Glutamatergic neuron (in vitro differentiated cells): ENCODE measurements at regions not wholly inside any gene's neighbourhood (a gene's known extent, or its start where the extent isn't known, plus 50 kb on each side); places are given as distances from the start of the nearest gene placed in this dataset.

ENCODE experiments used
- DNase-seq: peaks from one replicate; pipeline ENCODE4 v3.0.0; 2022
- H3K27ac Mint-ChIP-seq: one replicate; pipeline ENCODE4 v1.8.0; 2020; ENCODE audit warnings: mild to moderate bottlenecking, mixed read lengths, inconsistent platforms; ENCODE audit not compliant: unreplicated experiment
- H3K27me3 Mint-ChIP-seq: one replicate; pipeline ENCODE4 v1.8.0; 2020; ENCODE audit warnings: mild to moderate bottlenecking, moderate library complexity, mixed read lengths, inconsistent platforms; ENCODE audit not compliant: unreplicated experiment
- H3K36me3 Mint-ChIP-seq: one replicate; pipeline ENCODE4 v1.8.0; 2020; ENCODE audit warnings: mild to moderate bottlenecking, mixed read lengths, inconsistent platforms; ENCODE audit not compliant: unreplicated experiment
- H3K4me1 Mint-ChIP-seq: one replicate; pipeline ENCODE4 v1.8.0; 2020; ENCODE audit warnings: mild to moderate bottlenecking, low read depth, mixed read lengths, inconsistent platforms; ENCODE audit not compliant: unreplicated experiment
- H3K4me3 Mint-ChIP-seq: one replicate; pipeline ENCODE4 v1.8.0; 2020; ENCODE audit warnings: mild to moderate bottlenecking, mixed read lengths, inconsistent platforms; ENCODE audit not compliant: unreplicated experiment
- H3K9me3 Mint-ChIP-seq: one replicate; pipeline ENCODE4 v1.8.0; 2020; ENCODE audit warnings: mild to moderate bottlenecking, moderate library complexity, mixed read lengths, inconsistent platforms; ENCODE audit not compliant: unreplicated experiment
- CTCF ChIP-seq: fragments of 200-600 bp; sonication (generic); IDR thresholded peaks from one replicate; pipeline ENCODE4 v1.5.0; 2021; ENCODE audit not compliant: partially characterized antibody, unreplicated experiment

GRCh38 chr15:98506172-98506571 is 142.2 kb upstream of the IGF1R start:
- Mint-ChIP-seq H3K9me3 (peaks cover 4% of the 10 kb centered on the region), H3K36me3 (peaks cover 6% of the 10 kb centered on the region), H3K27ac (no peak overlapping the region), H3K4me1 (no peaks in the 10 kb centered on the region), H3K27me3 (peaks cover 5% of the 10 kb centered on the region), H3K4me3 (no peak overlapping the region)
- no peak for DNase-seq
- no peak for TF ChIP-seq CTCF

DNA sequence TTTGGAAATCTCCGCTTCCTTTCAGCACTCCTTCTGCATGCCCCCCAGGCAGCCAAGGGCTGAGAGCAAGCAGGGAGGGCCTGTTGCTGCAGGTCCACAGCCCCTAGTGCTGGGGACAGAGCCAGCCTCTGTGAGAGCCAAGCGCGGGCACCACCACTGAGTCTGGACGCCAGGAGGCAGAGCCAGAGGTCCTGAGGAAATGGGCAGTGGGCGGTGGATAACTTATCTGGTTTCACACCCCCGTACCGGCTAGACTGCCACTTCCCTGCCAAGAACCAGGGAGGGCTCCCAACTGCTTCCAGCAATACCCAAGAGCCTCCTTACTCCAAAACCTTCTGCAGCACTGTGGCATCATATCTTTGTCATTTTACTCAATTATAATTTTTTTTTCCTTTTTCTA is 141.6 kb upstream of the IGF1R start:
- DNase-seq = no peak
- H3K36me3 Mint-ChIP-seq = peaks cover 6% of the 10 kb centered on the region

DNA sequence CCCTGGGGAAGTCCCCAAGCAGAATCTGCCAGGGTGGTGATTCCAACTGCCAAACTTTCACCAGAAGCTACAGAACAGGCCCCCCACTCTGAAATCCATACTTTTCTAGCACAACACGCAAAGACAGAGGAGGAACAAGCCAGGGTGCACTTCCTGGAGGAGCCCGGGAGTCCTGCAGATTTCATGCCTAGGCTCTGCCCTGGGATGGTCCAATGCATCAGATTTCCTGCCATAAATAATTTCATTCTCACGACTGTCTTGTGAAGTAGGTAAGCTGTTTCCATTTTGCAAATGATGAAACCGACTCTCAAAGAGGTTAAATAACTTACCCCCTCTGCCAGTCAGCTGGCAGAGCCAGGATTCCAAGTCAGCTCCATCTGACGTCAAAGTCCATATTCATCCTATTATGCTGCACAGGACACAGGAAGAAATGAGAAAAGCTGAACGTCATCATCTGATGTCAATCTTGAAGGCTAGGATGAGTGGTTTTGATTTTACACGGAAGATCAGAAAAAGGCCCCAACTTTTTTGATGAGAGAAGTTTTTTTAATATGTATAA is 134.8 kb upstream of the IGF1R start:
- DNase-seq = no peak
- Mint-ChIP-seq H3K9me3 (peaks cover 1% of the 10 kb centered on the region), H3K4me1 (no peaks in the 10 kb centered on the region), H3K4me3 (no peak overlapping the region), H3K27me3 (no peaks in the 10 kb centered on the region), H3K27ac (no peak overlapping the region), H3K36me3 (peaks cover 6% of the 10 kb centered on the region)
- no peak for TF ChIP-seq CTCF

More for the DNA sequence above, 141.6 kb upstream of the IGF1R start:
- H3K27ac Mint-ChIP-seq = no peak overlapping the region
- peaks cover 5% of the 10 kb centered on the region for H3K27me3 Mint-ChIP-seq
- peaks cover 4% of the 10 kb centered on the region for H3K9me3 Mint-ChIP-seq
- TF ChIP-seq CTCF = no peak
- no peak overlapping the region for H3K4me3 Mint-ChIP-seq
- H3K4me1 Mint-ChIP-seq = no peaks in the 10 kb centered on the region

DNA sequence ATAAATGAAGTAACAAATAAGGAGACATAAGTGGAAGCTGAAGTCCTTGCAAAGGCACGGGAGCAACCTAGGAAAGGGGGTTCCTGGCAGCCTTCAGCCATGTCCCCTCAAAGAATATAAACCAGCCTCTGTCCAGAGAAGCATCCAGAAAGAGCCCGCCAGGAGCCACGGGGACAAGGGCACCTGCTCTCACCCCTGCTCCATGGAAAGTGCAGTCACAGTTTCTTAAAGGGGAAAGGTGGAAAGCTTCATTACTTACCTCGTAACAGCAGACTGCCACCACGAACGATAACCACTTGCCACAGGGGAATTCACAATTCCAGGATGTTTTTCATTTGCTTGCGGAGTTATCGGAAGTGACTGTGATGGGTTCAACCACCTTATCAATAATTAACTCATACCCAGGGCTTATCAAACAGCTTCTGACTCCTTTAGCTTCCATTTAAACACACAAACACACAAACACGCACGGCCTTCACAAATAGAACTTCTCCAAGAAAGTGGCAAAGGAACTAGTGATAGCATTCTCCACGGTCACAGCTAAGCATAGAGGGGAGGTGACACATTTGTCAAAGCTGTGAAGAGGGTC is 134.2 kb upstream of the IGF1R start:
- H3K4me3 Mint-ChIP-seq = no peak overlapping the region
- H3K36me3 Mint-ChIP-seq = peaks cover 6% of the 10 kb centered on the region
- peaks cover 1% of the 10 kb centered on the region for H3K9me3 Mint-ChIP-seq
- no peak overlapping the region for H3K27ac Mint-ChIP-seq
- DNase-seq = no peak
- TF ChIP-seq CTCF = no peak
- H3K27me3 Mint-ChIP-seq = no peaks in the 10 kb centered on the region
- H3K4me1 Mint-ChIP-seq = no peaks in the 10 kb centered on the region

DNA sequence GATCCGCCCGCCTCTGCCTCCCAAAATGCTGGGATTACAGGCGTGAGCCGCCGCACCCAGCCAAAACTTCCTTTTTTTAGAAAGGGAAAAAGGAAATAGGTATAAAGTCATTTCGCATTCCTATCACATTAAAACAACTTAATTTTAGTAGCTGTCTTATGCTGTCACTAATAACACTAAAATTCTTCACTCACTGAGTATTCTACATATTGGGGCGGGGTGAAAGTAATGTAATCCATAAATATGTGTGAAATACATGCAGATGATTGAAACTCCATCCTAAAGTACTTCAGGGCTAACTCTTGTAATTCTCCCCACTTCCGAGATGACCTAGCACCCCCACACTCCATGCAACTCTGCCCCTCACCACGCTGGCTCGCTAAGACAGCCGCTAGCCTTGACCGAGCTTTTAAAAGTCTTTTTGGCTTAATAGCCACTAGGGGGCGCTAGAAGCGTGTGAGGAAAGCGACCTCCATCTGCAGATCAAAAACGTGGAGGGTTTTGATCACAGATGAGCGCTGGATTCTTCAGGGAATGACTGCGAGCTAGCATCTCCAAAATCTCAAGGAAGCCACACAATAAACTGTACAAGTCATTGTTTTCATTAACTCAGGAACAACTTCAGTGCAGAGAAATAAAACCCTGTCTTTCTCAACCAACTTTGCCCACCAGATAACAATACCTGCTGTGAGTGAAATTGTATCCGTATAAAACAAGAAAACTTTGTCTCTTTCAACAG is 129.3 kb upstream of the IGF1R start:
- no peaks in the 10 kb centered on the region for H3K9me3 Mint-ChIP-seq
- no peaks in the 10 kb centered on the region for H3K27me3 Mint-ChIP-seq
- no peak overlapping the region for H3K4me3 Mint-ChIP-seq
- TF ChIP-seq CTCF = peak; percentile 84
- peak; percentile 52 for DNase-seq
- no peaks in the 10 kb centered on the region for H3K36me3 Mint-ChIP-seq
- no peak overlapping the region for H3K27ac Mint-ChIP-seq
- H3K4me1 Mint-ChIP-seq = no peaks in the 10 kb centered on the region
